PC-3 (cell line): ENCODE measurements at regions not wholly inside any gene's neighbourhood (a gene's known extent, or its start where the extent isn't known, plus 50 kb on each side); places are given as distances from the start of the nearest gene placed in this dataset.

Experiments used
- CTCF ChIP-seq: fragments of 300-600 bp; sonication (generic); conservative IDR thresholded peaks from 2 replicates; pipeline ENCODE4 v1.5.1; 2017; ENCODE audit warnings: antibody characterized with exemption, low read depth, mild to moderate bottlenecking, low read length
- EZH2 ChIP-seq: fragments of 300-600 bp; sonication (generic); IDR thresholded peaks from one replicate; pipeline ENCODE4 v1.6.1; 2017; ENCODE audit warnings: antibody characterized with exemption, mild to moderate bottlenecking, low read length; ENCODE audit not compliant: unreplicated experiment
- EZH2phosphoT487 ChIP-seq: fragments of 300-600 bp; sonication (generic); IDR thresholded peaks from 2 replicates; pipeline ENCODE4 v1.6.1; 2018; ENCODE audit warnings: mild to moderate bottlenecking, antibody characterized with exemption, low read length, borderline replicate concordance

GRCh38 chr1:38113159-38113666, 66.6 kb upstream of the POU3F1 start:
- TF ChIP-seq CTCF: no peak
- no peak for TF ChIP-seq EZH2
- TF ChIP-seq EZH2phosphoT487: no peak
